ENCODE measurements at regions not wholly inside any gene's neighbourhood (a gene's known extent, or its start where the extent isn't known, plus 50 kb on each side); places are given as distances from the start of the nearest gene placed in this dataset.

GRCh38 chr19:5235458-5236219 lies 105.0 kb downstream of the PTPRS start:
- no peak for DNase-seq

- DNase-seq, result no peak
Measured at GRCh38 chr19:5234412-5234811, 106.2 kb downstream of the PTPRS start.

GRCh38 chr19:5232798-5233505 lies 107.7 kb downstream of the PTPRS start:
- DNase-seq, result no peak

GRCh38 chr19:5231857-5232678 lies 108.5 kb downstream of the PTPRS start:
- no peak for DNase-seq

- no peak for DNase-seq
Measured at GRCh38 chr19:5230730-5231555, 109.7 kb downstream of the PTPRS start.

GRCh38 chr19:5229778-5230335 lies 110.8 kb downstream of the PTPRS start:
- no peak for DNase-seq

- peak in 1 of 2 experiments; percentile 44 for DNase-seq
Measured at GRCh38 chr19:5228932-5229777, 111.5 kb downstream of the PTPRS start.

GRCh38 chr19:5228490-5228889 lies 112.1 kb downstream of the PTPRS start:
- no peak for DNase-seq

- peak in 1 of 2 experiments; percentile 55 for DNase-seq
Measured at GRCh38 chr19:5225486-5226345, 114.9 kb downstream of the PTPRS start.

GRCh38 chr19:5224480-5224879 lies 116.1 kb downstream of the PTPRS start:
- no peak for DNase-seq

GRCh38 chr19:5222821-5223321 lies 117.7 kb downstream of the PTPRS start:
- peak in 1 of 2 experiments; percentile 18 for DNase-seq

GRCh38 chr19:5222178-5222577 lies 118.4 kb downstream of the PTPRS start:
- DNase-seq, result no peak

- DNase-seq, result no peak
Measured at GRCh38 chr19:5220866-5221265, 119.7 kb downstream of the PTPRS start.

GRCh38 chr19:5220361-5220760 lies 120.3 kb downstream of the PTPRS start:
- DNase-seq, result no peak

- no peak for DNase-seq
Measured at GRCh38 chr19:5219551-5220304, 120.9 kb downstream of the PTPRS start.

- no peak for DNase-seq
Measured at GRCh38 chr19:5218963-5219530, 121.6 kb downstream of the PTPRS start.

- no peak for DNase-seq
Measured at GRCh38 chr19:5218255-5218855, 122.3 kb downstream of the PTPRS start.

GRCh38 chr19:5217171-5217570 lies 123.4 kb downstream of the PTPRS start:
- DNase-seq, result no peak
